T-helper 1 cell treated with Interleukin-12 subunit alpha and Interleukin-12 subunit beta and Interleukin-4 antibody, amounts not matched to agents 30 ng/mL and 1 ng/mL, for 36 hours (primary cell): ENCODE measurements at regions not wholly inside any gene's neighbourhood (a gene's known extent, or its start where the extent isn't known, plus 50 kb on each side); places are given as distances from the start of the nearest gene placed in this dataset.

Source experiments
- intact Hi-C: fragments of 100-400 bp; cut with micrococcal nuclease; formaldehyde crosslinking; loops from one replicate; pipeline ENCODE4 v1.15.1; 2024

DNA sequence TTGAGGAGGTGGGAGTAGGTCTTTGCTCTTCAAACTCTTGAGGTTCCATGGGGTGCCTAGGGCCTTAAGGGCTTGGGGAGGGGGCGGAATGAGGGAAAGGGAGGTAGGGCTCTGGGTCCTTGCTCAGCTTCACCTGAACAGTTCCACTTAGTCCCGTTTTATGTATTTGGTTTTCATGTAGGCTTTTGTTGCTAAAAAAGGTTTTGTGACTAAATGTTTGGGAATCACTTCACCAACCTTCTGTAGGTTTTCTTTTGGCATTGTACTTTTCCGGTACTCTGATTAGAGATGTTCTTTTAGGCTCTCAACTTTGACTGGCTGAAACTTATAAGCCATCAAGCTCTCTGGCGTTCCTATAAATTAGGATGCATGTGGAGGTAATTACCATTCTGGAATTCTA, 108.1 kb downstream of the MYCN start:
- intact Hi-C loops, result no loop called here

DNA sequence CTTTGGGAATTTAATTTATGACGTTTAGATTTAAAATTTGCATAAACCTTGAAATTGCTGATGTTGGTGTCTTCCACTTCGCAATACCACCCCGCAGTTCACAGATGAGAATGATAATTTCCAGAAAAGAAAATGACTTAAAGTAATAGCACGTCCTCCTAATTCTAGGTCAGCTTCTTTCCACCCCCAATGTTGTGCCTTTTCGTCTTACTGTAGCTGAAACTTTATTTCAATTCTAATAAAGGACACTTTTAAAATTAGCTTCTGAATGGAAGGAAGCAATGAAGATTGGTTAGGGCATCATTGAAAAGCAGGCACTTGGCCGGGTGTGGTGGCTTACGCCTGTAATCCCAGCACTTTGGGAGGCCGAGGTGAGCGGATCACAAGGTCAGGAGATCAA, 107.4 kb downstream of the MYCN start:
- intact Hi-C loops, result no loop called here

DNA sequence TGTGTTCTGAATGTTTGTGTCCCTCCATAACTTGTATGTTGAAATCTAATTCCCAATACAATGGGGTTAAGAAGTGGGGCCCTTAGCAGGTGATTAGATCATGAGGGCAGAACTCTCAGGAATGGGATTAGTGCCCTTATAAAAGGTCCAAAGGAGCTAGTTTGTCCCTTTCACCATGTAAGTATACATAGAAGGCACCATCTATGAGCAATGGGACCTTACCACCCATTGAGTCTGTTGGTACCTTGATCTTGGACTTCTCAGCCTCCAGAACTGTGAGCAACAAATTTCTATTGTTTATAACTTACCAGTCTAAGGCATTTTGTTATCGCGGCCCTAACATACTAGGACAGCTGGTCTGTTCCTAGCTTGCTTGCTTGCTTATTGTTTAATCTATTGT, 106.3 kb downstream of the MYCN start:
- intact Hi-C loops, result no loop called here

DNA sequence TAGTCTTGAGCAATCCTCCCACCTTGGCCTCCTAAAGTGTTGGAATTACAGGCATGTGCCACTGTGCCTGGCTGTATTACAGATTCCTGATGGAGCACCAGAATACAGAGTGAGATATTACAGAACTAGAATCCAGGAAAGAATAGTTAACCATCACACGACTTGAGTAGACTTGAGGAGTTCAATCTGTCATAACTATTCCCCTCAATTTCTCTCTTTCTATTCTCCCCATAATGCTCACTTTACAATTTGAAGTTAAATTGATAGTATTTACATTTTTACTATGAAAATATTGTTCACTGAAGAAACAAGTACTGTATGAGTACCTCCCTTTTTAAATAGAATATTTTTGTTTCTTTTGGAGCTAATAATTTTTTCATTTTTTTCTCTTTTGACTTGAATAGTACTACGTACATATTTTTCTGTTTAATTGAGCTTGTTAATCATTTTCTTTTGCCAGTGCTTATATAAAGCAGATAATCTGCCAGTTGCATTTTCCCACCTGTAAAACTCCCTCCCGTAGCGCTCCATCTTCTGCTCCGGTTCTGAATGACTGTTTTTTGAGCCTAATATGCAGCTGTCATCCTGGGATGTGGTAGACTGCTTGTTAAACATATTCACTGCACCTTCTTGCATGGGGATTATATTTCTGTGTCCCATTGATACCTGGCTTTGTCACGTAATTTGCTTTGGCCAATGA, 105.5 kb downstream of the MYCN start:
- intact Hi-C loops, result no loop called here

DNA sequence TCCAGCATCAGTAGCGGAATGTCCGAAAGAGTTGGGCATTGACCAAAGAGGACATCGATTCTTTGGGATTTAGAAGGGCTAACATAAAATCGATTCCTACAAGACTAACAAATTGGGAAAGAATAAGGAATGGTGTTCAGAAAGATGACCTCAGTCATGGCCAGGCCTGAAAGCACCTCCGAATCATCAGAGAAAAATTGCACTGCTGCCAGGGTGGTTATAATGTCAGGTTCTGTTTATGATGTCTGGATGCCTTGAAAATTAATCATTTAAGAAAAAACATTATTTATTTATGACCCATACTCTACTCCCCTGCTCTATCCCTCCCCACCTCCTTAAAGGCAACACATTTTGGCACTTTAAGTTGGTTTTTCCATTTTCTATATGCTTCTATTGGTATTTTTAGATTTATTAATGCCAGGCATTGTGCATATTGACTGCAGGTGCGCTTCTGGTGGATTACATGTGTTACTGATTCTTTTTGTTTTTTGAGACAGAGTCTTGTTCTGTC, 104.7 kb downstream of the MYCN start:
- intact Hi-C loops, result no loop called here

DNA sequence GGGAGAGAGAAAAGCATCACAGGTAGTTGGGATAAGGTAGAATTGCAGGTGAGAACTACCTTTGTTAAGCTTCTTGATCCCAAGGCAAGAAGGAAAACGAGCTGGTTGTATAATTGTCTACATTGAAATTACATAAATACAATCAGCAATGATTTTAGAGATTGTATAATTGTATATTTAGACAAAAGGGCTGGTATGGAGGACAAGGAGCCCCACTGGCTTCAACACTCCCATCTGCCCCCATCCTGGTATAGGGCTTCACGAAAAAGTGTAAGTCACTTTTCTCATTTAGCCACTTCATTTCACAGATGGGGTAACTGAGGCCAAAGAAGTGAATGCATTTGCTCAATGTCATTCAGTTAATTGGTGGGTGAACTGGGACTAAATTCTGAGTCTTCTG, 103.3 kb downstream of the MYCN start:
- intact Hi-C loops, result no loop called here

DNA sequence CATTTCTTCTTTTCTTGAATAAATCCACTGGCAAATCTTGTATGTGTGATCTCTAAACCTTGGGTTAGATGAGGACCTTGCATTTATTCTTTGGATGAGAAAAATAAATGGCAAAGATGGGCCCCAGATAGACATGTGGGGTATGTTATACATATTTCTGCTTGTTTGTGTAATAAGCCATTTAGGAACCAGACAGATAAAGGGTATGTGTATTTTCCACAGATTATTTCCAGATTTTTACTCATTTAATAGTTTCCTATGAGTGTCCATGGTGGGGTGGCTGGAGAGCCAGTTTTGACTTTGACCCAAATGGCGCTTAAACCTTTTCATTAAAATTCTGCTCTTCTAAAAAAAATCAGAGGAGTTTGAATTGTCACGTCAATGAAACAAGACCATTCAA, 102.8 kb downstream of the MYCN start:
- intact Hi-C loops, result no loop called here

DNA sequence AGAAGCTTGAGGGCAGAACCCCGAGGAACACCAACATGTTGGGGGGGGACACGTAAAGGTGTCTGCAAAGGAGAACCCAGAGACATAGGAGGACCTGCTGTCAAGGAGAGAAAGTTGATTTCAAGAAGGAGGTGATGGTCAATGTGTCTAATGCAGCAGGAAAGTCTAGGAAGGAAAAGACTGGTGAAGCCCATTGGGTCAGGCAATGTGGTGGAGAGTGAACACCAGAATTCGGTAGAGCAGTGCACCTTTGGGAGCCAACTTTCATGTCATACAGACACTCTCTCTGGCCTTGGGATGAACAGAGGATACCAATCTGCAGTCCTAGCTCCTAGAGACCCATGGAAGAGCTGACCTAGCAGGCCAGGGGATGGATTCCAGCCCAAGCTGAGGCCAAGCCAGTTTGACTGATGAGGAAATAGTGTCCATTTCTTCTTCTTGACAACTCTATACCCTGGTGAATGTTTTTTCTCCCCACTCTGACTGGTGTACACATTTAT, 101.9 kb downstream of the MYCN start:
- intact Hi-C loops, result no loop called here

DNA sequence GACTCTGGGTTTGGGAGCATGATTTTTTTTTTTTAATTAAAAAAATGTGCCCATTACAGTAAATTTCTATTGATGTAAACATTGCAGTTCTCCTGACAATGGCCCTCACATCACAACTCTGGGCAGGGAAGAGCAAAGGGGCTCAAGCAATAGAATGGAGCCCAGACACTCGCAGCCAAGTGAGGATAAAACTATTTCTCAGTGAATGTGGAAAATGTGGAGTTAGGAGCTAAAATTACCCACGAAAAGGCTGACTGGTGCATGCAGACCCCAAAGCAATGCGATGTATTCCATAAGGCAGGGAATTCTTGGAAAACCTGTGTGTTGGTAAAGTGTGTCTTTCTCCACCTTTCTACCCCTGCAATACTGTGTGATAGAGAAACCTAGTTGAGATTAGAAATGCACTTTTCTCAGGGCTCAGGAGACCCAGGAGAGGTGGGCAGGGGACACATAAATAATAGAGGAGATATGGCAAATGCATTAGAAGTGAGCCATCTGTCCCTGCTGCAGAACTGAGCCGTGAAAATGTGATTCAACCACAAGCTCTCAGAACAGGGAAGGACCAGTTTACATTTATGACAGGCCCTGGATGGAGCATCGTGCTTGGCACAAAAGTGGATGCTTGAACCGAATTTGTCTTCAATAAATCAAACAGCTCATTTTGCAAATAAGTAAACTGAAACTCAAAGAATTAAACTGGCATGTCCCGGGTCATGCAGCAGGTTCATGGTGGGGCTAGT, 100.1 kb downstream of the MYCN start:
- intact Hi-C loops, result no loop called here

DNA sequence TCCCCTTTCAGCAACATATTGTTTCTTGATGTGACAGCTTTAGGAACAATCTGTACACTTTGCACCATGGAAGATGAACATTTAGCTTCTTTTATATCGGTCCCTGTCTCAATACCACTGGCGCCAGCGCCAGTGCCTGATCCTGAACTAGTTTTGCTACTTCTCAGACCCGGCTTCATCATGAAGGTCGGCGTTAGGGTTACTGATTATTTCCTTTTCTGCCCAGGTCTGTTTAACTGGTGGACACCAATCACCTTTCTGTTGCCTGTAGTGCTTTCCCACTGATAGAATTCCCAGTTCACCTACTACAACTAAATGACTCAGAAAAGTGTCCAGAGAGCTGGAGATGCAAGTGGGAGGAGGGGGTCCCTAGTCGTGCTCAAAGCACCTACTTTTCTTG, 99.5 kb downstream of the MYCN start:
- intact Hi-C loops, result no loop called here

DNA sequence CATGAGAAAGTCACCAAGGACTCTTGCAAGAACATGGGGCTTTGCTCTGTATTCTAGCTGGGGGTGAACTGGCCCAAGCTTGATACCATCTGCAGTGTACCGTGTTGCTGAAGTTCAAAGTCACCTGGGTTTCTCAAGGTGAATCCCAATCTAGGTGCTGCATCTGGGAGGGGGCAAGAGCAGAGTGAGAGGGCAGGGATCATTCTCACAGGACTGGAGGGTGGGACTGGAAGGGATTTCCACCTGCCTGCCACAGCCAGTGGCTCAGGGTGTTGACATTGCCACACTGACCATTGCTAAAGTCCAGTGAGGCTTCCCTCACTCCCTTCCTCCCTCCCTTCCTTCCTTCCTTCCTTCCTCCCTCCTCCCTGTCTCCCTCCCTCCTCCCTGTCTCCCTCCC, 98.7 kb downstream of the MYCN start:
- intact Hi-C loops, result no loop called here

DNA sequence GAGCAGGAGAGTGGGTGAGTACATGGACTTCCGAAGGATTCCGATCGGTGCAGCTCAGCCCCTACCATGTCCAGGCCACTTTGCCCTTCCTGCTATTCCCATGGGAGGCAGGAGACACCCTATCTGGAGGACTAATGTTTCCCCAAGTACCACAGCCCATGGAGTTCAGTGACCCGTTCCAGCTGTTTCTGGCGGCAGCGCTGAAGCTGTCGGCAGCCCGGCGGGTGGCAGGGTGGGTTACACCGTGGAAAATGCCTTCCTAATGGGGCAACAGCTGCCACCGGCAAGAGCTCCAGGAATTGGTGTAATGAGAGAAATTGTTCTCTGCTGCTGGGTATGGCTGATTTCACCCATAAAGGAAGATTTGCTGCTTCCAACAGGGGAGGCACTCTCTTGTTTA, 98.3 kb downstream of the MYCN start:
- intact Hi-C loops, result no loop called here

DNA sequence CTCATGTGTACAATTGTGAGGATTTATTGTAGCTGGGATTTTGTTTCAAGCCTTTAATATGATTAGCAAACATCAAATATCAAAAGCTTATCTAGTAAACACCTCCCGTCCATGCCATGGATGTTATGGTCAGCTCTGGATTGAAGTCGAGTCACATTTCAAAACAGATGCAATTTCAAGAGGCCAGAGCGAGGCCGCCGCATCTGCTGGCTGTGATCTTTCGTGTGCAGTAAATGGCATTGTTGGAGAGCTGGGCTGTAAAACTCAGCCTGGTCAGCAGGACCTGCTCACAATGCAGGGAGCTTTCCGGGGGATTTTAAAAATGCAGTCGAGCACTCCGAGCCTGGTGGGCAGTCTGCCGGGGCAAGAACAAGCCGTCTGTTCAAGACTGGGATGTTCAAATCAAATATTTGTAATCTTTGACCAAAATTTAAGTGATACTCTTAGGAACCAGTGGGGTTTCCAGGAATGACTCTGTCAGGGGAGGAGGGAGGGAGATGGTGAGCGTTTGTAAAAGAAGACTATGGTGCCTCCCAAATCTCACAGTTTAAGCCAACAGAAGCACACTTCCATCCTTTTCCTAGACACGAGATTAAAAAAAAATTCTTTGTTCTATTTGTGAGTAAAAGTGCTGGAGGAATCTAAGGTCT, 97.6 kb downstream of the MYCN start:
- intact Hi-C loops, result no loop called here

DNA sequence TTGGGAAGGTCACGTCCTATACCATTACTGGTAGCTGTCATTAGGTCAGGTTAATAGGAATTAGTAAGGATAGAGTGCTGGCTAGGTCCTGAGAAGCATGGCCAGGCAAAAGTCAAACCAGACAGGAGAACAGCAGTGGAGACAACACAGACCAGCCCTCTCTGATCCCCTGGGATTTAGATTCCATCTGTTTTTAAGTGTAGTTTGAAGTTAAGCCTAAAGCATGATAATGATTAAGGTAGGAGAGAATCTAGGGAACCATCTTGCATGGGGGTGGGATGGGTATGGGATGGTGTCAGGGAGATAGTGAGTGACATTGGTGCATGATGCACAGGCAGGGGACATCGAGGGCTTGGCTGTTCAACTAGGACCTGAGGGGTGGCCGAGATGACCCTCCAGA, 96.6 kb downstream of the MYCN start:
- intact Hi-C loops, result no loop called here

DNA sequence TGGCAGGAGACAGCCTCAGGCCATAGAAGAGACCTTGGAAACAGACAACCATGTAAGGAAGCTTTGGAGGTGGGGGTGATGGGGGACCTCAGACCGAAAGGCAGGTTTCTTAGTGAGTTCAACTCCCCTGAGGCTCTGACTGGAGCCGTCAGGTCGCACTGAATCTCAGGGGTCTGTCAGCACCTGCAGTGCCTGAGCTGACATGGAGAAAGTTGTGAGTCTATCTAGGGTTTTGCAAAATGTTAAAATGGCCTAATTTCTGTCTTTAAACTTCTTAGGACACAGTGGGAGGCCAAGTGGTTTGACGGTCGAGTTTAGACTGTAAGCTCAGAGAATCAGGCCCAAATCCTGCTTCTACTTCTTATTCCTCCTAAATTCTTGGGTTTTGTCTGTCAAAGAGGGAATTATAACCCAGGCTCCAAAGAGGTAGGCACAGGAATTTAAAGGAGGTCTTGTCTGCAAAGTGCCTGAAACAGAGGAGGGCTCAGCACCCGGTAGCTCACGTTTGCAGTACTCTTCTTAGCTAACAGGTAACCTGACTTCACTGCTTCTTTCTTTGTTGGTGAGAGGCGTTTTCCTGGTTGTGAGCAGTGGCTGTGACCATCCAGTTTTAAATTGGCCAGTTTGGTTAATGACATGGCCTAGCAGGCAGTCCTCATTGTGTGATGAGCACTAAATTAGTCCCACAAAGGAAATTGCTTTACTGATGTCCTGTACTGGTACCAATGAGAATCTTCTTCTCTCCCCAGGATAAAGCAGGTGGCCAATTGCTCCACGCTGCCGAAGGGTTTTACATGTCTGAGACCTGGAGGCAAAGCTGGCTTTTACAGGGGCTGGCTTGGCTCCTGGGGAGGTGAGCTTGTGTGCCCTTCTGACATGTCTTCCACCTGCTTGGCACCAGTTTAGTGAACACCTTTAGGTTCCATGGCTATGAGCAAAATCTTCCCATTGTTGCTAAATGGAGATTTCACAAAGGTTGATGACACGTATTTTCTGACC, 95.7 kb downstream of the MYCN start:
- intact Hi-C loops, result no loop called here

DNA sequence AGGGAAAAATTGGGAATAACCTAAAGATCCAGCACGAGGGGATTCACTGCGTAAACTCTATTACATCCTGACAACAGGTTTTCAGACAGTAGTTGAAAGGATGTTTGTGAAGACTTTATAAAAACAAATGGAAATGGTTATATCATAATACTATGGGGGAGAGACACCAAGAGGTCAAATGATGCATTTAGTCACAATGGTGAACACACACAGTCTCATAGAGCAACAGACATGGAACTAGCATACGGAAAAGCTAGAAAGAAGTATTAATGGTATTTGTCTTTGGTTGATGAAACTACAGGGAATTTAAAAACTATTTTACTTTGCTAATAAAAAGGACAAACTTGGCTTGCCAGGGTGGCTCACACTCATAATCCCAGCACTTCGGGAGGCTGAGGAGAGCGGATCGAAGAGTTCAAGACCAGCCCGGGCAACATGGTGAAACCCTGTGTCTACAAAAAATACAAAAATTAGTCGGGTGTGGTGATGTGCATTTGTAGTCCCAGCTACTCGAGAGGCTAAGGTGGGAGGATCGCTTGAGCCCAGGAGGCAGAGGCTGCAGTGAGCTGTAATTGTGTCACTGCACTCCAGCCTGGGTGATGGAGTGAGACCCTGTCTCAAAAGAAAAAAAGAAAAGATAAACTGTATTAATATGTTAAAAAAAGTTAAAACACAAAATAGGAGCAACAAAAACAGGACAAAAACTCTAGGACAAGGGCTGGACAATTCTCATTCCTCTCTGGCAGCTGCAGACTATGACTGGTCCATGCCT, 94.8 kb downstream of the MYCN start:
- intact Hi-C loops, result no loop called here

DNA sequence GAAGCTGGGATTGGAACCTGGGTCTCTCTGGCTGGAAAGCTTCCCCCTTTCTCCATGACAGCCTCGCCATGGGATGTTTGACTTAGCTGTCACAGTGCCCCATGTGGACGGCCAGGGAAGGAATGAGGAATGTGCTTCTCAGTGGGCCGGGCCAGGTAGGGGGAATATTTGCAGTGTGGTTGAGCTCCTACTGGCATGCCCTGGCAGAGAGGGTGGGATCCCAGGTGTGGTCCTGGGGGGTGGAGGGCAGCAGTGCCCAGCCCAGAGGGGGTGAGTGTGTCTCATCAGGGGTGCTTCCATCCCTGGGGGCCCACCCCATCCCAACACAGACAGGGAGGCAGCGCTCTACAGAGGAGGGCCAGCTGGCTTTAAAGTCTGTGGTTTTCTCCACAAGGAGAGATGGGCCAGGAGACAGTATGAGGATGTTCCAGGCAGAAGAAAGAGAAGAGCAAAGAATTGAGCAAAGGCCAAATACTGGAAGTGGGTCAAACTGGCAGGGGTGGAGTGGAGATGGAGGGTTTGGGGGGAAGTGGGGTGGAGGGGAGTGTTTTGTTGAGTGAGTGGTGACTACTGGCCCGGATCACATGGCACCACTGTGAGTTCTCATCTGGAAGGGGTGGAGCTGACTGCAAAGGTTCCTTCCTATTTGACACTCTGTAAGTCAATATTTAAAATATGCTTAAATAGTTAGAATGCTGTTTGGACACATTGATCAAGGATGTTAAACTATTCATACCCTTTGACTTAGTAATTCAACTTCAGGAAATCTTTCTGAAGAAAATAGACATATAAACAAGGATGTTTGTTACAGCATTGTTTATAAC, 94.0 kb downstream of the MYCN start:
- intact Hi-C loops, result no loop called here

DNA sequence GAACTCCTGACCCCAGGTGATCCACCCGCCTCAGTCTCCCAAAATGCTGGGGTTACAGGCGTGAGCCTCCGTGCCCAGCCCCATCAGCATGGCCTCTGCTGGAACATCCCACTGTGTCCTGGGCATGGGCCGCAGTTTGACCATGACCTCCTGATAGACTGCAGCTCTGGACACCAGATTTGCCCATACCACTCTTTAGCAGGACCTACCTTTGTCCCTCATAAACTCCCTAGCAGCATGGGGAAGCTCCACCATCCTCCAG, 92.6 kb downstream of the MYCN start:
- intact Hi-C loops, result no loop called here

DNA sequence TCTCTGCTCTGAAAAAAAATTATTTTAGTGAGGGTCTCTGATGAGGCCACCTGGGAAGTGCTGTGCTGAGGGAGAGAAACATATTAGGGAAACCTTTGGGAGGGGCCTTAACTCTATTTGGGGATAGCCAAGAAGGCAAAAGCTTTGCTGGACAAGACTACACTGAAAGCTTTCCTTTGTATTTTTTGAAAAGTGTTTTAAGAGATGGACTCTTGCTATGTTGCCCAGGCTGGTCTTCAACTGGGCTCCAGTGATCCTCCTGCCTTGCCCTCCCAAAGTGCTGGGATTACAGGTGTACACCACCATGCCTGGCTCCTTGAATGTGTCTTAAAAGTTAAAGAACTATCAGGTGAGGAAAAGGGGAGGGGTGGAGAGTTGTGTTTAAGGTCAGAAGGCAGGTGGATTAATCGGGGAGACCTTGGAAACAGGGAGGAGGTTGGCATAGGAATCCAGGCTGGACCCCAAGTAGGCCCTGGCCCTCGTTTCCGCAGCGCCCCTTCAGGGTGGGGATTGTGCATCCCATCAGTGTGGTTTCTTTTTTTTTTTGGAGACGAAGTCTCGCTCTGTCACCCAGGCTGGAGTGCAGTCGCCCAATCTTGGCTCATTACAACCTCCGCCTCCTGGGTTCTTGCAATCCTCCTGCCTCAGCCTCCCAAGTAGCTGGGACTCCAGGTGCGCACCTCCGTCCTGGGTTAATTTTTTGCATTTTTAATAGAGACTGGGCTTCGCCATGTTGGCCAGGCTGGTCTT, 92.1 kb downstream of the MYCN start:
- intact Hi-C loops, result no loop called here
